ENCODE measurements at regions not wholly inside any gene's neighbourhood (a gene's known extent, or its start where the extent isn't known, plus 50 kb on each side); places are given as distances from the start of the nearest gene placed in this dataset.

DNA sequence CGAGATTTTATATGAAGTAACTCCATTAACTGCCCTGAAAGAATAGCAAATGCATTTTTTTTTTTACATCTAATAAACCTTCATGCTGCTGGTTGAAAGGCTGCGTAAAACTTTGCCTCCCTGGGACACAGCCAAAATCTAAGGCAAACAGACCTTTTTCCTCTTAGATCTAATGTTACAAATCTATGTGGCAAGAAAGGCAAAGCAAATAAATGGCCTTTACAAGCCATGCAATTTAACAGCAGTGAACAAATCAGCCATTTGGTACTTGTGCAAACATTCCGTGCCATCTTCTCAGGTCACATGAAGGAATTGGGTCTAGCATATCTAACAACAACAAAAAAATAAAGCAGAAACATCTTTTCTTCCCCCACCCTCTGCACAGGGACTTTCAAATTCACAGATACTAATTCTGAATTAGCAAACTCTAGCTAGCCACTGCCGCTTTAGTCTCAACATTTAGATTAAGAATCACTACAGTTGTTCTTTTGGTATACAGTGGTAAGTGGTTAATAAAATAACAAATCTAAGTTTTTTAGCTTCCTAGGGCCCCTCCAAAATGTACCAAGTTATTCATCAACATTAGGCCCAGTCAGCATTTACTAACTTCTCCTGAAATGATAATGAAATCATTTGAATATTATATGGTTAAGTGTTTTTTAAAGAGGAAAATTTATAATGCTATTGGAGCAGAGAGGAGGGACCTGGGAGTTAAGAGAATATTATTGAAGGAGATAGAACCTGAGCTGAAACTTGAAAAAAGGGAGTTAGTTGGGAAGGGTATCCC is 593.8 kb downstream of the SMARCA1 start:
- TF ChIP-seq, protein P1, sequence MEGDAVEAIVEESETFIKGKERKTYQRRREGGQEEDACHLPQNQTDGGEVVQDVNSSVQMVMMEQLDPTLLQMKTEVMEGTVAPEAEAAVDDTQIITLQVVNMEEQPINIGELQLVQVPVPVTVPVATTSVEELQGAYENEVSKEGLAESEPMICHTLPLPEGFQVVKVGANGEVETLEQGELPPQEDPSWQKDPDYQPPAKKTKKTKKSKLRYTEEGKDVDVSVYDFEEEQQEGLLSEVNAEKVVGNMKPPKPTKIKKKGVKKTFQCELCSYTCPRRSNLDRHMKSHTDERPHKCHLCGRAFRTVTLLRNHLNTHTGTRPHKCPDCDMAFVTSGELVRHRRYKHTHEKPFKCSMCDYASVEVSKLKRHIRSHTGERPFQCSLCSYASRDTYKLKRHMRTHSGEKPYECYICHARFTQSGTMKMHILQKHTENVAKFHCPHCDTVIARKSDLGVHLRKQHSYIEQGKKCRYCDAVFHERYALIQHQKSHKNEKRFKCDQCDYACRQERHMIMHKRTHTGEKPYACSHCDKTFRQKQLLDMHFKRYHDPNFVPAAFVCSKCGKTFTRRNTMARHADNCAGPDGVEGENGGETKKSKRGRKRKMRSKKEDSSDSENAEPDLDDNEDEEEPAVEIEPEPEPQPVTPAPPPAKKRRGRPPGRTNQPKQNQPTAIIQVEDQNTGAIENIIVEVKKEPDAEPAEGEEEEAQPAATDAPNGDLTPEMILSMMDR (IDR thresholded peaks at IDR 0.05; ENCODE audit: low read length): no peak
- TF ChIP-seq EZH2 (optimal IDR thresholded peaks at IDR 0.05; ENCODE audit: low read depth, low read length): no peak
- TF ChIP-seq EZH2phosphoT487 (IDR thresholded peaks at IDR 0.05; ENCODE audit: low read length): no peak
